SIG-M5 treated with dmso at 0.1 percent for 504 hours (cell line): ENCODE measurements at regions not wholly inside any gene's neighbourhood (a gene's known extent, or its start where the extent isn't known, plus 50 kb on each side); places are given as distances from the start of the nearest gene placed in this dataset.

ENCODE experiments used
- DNase-seq: peaks from one replicate; lab custom pipeline; 2025; ENCODE audit not compliant: unreplicated experiment; lab: John Stamatoyannopoulos, UW

- no peak for DNase-seq
Measured at GRCh38 chr16:79748629-79749028, 148.1 kb upstream of the MAF start.

DNA sequence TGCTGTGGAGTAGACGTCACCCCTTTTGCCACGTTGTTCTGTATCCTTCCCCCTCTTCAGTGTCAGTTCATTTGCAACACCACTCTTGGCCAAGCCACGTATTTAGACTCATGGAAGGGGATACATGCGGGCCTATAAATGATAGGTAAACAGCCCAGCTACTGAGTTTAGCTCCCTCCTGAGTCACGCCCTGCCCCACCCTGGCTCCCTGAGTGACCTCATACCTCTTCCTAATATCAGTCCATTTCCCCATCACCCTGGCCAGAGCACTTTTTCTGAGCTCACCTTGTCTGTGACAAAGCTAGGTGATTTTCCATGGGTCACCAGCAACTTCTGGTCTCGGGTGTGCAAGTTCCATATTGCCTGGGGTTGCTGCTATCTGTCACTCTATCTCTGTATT is 147.2 kb upstream of the MAF start:
- no peak for DNase-seq

GRCh38 chr16:79740252-79740651 is 139.7 kb upstream of the MAF start:
- DNase-seq: no peak

GRCh38 chr16:79735271-79735670 is 134.7 kb upstream of the MAF start:
- DNase-seq: no peak

- no peak for DNase-seq
Measured at GRCh38 chr16:79734721-79735120, 134.2 kb upstream of the MAF start.

DNA sequence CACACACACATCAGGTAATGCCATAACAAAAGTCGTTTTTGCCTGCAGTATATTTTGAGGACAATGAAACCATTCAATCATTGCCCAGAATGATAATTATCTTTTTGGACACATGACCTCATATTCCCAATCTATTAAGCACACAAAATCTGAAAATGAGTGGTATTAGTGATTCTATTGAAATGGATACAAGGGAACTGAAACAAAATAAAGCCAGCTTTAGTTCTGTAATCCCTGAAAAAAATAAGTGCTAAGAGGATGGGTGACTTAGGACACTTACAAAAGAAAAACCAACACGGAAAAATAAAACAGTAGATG is 128.3 kb upstream of the MAF start:
- DNase-seq: no peak

GRCh38 chr16:79728048-79728922 is 127.7 kb upstream of the MAF start:
- DNase-seq: no peak

GRCh38 chr16:79726902-79727301 is 126.4 kb upstream of the MAF start:
- DNase-seq: no peak

DNA sequence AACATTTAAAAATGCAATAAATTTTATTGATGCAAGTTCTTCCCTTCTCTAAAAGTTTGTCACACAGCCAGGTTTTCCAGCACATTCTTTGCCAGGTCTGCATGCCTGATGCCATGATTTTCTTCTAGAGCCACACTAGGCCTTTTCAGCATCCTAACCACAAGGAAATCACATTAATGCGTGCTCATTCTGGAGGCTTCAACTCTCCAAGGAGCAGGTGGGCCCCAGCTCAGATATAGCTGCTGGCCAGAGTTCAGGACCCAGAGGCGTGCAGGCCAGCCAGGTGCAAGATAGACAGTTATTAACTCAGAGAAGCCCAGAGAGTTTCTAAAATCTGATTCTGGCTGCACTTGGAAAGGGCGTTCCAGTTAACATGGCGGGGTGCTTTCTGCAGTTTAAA is 124.5 kb upstream of the MAF start:
- no peak for DNase-seq

DNA sequence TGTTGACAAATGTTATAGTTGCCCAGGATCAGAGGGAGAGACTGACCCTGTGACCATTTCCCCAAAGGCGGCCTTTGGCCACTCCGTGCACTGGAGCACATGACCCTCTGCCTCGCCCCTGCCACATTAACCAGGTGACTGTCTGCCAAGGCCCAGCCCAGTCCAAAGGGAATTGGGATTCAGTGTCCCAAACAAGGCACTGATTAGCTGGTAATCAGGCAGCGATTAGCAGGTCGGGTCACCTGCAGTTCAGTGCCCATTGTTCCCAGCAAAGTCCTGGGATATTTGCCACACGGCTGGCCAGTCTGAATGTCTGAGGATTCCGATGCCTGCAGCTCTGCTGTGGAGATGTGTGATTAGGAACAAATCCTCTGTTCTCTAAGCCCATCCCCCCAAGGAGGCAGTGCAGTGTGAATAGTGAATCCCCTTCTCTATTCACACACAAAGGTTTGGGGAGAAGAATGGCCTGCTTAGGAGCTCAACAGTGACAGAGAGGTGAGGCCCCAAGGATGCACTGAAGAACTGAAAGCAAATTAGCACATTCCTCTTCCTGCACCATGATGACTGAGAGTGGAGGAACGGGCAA is 123.1 kb upstream of the MAF start:
- no peak for DNase-seq

DNA sequence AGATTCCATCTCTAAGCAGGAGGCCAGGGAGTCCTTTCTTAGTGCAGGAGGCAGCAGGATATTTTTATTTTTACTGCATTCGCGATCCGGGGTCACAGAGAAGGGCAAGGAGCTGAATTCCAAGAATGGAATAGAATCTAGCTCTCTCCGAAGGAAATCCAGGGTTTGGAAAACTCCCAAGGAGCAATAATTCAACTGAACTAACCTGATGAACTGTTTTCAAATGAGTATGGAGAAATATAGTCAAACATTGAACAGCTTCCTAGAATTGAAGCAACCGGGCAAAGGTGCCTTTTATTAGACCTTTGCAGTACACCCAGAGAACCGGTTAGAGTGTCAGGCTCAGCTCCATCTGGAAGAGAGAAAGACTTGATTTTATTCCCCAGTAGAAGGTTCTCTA is 120.7 kb upstream of the MAF start:
- DNase-seq: no peak

DNA sequence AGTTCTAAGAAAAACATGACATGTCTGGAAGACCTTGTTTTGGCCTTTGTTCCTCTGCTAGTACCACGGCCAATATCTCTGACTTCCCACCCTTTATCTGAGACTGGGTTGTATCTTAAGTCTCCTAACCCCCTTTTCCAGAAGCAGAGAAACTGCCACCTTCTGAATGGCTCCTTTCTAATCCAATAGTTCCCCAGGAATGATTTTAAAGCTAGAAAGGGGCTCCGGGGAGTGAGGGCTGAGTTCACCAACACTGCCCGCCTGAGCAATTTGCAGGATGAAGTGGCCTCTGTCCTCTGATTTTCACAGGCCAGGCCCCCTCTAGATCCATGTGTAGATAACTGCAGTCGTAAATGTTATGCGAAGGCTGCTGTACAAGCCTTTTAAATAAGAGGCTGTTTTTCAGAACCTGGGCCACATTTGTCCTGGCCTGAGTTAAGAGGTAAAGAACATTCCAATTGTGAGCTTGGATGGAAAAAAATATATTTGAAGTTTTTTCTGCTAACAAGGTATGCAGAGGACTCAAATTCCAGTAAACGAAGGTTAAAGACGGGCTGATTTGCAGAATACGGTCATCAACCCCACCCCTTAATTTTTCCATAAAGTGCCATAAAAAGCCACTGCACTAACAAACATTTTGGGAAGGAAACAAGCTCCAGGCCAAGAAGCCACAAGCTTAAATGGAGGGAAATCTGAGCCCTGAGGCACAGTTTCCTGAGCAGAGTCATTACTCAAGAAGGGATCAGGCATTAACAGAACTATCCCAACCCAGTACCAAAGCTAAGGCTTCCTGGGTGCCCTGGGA is 117.0 kb upstream of the MAF start:
- no peak for DNase-seq

GRCh38 chr16:79716645-79717332 is 116.3 kb upstream of the MAF start:
- DNase-seq: no peak

DNA sequence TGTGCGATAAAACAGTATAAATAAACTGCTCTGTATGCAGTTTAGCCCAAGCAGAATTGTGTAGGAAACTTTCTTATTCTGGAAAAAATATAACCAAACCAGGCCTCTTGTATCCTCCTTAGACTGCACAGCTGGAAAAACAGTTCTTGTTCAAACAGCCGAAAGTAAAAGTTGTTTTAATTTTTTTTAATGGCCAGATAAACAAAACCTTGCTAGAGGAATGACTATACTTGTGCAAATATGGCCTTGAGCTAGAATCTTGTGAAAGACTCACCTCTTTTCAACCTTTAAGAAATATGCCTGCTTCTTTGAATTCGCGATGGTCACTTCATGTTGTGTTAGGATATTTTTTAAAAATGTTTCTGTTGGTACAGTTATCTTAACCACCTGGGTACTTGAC is 114.5 kb upstream of the MAF start:
- DNase-seq: no peak

DNA sequence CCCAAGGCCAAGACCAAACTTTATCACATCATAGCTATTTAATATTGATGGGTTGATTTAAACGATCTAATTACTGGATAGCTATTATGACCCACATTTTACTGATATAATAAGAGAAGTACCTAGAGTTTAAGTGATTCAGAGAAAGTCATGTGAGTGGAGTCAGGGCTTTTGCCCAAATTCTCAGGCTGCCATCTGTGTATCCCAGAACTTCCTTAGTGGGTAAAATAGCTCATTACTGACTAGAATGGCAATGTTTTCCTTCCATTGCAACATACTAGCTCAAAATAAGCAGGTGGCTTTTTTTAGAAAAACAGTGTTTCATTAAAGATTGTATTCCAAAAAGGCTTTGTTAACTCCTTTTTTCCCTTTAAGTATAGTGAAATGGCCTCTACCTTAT is 113.9 kb upstream of the MAF start:
- DNase-seq: no peak

DNA sequence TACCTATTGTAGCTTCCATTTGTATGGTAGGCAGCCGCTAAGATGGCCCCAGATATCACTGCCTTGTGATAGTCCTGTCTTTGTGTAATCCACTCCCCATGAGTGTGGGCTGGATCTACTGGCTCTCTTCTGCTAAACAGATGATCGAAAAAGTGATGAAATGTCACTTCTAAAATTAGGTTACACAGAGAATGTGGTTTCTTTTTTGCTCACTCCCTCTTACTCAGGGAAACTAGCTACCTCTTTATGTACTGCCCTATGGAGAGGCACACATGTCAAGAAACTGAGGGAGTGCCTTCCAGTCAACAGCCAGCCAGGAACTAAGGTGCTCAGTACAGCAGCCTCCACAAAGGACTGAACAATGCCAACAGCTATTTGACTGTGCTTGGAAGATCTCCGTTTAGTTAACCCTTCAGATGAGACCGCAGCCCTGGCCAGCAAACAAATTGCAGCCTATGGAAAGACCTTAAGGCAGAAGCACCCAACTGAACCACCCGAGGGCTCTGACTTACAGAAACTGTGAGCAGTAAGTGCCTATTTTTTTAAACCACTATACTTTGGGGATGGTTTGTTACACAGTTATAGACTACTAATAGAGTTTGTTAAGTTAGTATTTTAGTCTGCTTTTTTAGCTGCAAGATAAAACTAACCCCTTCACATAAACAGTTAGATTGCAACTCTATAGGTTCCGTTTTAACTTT is 113.2 kb upstream of the MAF start:
- DNase-seq: no peak

GRCh38 chr16:79712276-79712675 is 111.7 kb upstream of the MAF start:
- DNase-seq: no peak

DNA sequence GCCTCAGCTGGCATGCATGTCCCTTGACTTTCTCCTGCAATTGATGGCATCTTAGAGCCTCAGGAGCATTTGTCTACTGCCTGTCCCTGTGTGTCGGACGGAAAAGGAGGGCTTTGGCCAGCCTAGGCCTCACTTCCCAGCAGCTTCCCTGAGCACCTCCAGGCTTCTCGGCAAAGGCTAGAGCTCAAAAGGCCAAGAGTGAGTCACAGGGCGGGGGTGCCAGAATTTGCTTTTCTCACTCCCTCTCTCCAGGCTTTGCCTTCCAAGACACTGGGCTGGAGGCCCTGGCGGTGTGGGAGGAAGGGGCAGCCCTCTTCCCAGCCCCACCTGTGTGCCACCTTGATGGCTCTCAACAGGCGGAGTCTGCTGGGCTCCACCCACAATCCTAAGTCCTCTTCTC is 107.3 kb upstream of the MAF start:
- DNase-seq: no peak

DNA sequence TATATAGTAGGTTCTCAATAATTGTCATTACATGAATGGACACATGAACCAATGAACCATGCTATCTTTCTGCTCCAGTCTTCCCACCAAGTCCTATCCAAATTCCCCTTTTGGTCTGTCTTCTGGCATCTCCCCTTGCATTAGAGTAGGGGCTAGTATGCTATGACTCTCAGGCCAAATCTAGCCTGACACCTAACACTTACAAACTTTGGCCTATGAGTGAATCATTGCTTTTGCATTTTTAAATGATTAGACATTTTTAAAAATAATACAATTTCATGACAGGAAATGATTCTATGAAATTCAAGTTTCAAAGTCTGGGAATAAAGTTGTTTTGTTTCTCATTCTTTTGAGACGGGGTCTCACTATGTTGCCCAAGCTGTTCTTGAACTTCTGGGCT is 102.5 kb upstream of the MAF start:
- no peak for DNase-seq

DNA sequence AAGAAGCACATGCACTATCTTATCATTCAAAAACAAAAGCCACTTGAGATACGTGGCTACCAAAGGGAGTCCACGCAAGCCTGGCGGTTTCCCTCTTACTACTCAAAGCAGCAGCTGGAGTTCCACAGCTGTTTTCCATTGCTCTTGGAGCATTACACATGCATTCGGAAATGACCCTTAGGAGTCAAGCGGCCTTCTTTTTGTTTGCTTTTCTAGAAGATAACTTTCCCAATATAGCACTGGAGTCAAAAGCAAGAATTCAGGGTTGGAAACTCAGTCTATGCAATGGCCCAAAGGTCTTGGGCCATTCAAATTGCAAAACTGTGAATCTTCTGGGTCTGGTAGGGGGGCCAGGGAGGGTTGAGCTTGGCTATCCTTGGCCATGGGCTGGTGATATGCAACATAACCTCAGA is 97.8 kb upstream of the MAF start:
- DNase-seq: no peak

DNA sequence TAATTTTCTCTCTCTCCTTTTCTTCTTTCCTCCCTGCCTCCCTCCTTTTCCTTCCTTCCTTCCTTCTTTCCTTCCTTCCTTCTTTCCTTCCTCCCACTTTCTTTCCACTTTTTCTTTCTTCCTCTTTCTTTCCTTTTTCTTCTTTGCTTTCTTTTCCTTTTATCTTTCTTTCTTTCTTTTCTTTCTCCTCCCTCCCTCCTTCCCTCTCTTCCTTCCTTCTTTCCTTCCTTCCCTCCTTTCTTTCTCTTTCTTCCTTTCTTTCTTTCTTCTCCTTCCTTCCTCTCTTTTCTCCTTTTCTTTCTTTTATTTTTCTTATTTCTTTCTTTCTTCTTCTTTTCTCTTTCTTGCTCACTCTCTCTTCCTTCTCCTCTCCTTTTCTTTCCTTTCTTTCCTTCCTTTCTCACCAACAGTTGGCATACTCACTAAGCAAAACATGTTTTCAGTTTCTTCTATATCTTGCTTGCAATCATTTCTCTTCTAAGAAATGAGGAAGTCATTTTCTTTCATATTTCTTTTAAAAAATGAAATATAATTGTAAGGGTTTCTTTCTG is 97.1 kb upstream of the MAF start:
- no peak for DNase-seq
